ENCODE measurements at regions not wholly inside any gene's neighbourhood (a gene's known extent, or its start where the extent isn't known, plus 50 kb on each side); places are given as distances from the start of the nearest gene placed in this dataset.

DNA sequence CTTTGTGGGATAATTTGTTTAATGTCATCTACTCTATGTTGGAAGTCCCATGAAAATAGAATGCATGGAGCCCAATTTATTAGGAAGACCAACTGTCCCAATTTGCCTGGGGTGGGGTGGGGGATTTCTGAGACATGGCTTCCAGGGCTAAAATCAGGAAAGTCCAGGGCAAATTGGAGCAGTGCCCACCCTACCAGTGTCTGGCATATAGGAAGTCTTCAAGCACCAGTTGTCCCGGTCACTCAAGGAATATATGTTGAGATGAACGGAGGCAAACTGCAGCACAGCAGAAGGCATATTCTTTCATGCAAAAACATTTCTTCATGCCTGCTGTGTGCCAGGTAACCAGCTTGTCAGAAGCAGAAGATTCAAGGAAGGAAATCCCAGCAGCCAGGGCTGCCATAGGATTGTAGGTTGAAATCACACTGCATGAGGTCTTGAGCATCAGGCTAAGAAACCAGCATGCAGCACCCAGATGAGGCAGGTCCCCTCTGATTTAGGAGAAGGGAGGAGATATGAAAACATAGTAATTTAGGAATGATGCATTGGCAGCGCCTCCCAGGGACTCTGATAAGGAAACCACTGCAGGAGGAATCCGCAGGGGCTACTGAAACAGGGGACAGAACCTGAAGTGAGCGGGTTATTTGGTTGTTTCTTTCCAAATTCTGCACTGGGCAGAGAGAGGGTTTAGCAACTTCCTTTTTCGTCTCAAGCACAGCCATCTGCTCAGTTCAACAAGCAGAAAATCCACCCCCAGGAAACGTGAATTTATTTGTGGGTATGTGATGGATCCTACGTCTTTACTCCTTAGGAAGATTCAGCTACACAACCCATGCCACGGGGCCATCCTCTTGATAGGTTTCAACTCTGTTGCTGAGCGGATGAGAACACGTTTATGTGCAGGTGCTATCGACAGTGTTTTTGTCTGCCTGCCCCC is 112.6 kb upstream of the CPEB4 start:
- no peak overlapping the region for H3K27ac Mint-ChIP-seq
- no peaks in the 10 kb centered on the region for H3K9me3 Mint-ChIP-seq
- Histone ChIP-seq H2BK20ac (ENCODE audit: low read depth, low read length, poor library complexity, severe bottlenecking) (no peak overlapping the region), H2BK5ac (ENCODE audit: insufficient read length, low read length) (no peak overlapping the region), H3K79me2 (ENCODE audit: insufficient read depth, low read length) (no peaks in the 10 kb centered on the region), H3K27me3 (ENCODE audit: insufficient read depth, low read length) (no peaks in the 10 kb centered on the region), H3K9me3 (ENCODE audit: control insufficient read depth, low read depth, low read length) (no peaks in the 10 kb centered on the region), H3K79me1 (ENCODE audit: insufficient read depth, low read depth, low read length, poor library complexity, severe bottlenecking) (no peaks in the 10 kb centered on the region), H3K56ac (ENCODE audit: insufficient read length, low read depth, low read length) (no peak overlapping the region), H4K91ac (ENCODE audit: insufficient read length, low read depth, low read length) (no peak overlapping the region), H2BK12ac (ENCODE audit: insufficient read length, low read depth, low read length) (no peak overlapping the region), H3K9ac (ENCODE audit: extremely low read depth, insufficient read length, low read length) (no peak overlapping the region), H4K20me1 (ENCODE audit: control insufficient read depth, insufficient read depth, insufficient read length) (no peaks in the 10 kb centered on the region), H3K4me2 (ENCODE audit: insufficient read depth, insufficient read length, low read length) (no peak overlapping the region), H3K4ac (ENCODE audit: low read depth, low read length) (no peak overlapping the region), H4K5ac (ENCODE audit: insufficient read length, low read depth, low read length) (no peak overlapping the region), H3K14ac (ENCODE audit: insufficient read depth, low read length) (no peak overlapping the region), H2BK120ac (ENCODE audit: low read depth, low read length, poor library complexity, severe bottlenecking) (no peak overlapping the region), H3K4me1 (ENCODE audit: insufficient read depth, low read length) (no peaks in the 10 kb centered on the region; the same call in 1 of the 2 replicates), H2BK15ac (ENCODE audit: low read depth, low read length) (no peak overlapping the region), H3K23ac (ENCODE audit: insufficient read length, low read depth, low read length) (no peak overlapping the region), H3K23me2 (ENCODE audit: insufficient read length, low read depth, low read length, poor library complexity, severe bottlenecking) (no peaks in the 10 kb centered on the region), H3K27ac (ENCODE audit: insufficient read length, low read depth, low read length) (no peak overlapping the region), H4K8ac (replicated peaks; ENCODE audit: insufficient read length, low read depth, low read length) (no peak overlapping the region), H2AK5ac (ENCODE audit: insufficient read length, low read length) (no peak overlapping the region), H3K18ac (ENCODE audit: insufficient read length, low read depth, low read length) (no peak overlapping the region), H3T11ph (ENCODE audit: low read length) (no peak overlapping the region), H2AFZ (ENCODE audit: low read length) (no peak overlapping the region)
- no peak for DNase-seq
- H3K4me1 Mint-ChIP-seq: peaks cover 28 to 29% of the 10 kb centered on the region in 2 experiments
- no peaks in the 10 kb centered on the region for H3K36me3 Mint-ChIP-seq (ENCODE audit: insufficient read depth in 1 of 3, low read depth in 3 of 3)
- peaks cover 9% of the 10 kb centered on the region for H3K27me3 Mint-ChIP-seq (ENCODE audit: low read depth)
- H3K4me3 Mint-ChIP-seq: no peak overlapping the region; a peak in 1 of 5 replicates
- WGBS (ENCODE audit: extremely low coverage, insufficient read length, low lambda C conversion rate): no CpG with 5 or more reads among the region's 12 CpGs
- no peak for TF ChIP-seq CTCF (conservative IDR thresholded peaks at IDR 0.05)

Measured in H9 (cell line).